ENCODE measurements at regions not wholly inside any gene's neighbourhood (a gene's known extent, or its start where the extent isn't known, plus 50 kb on each side); places are given as distances from the start of the nearest gene placed in this dataset.

GRCh38 chr2:429575-430254 lies 141.8 kb upstream of the ALKAL2 start:
- Histone ChIP-seq H3K27me3 (ENCODE audit: insufficient read depth) (no peaks in the 10 kb centered on the region), H3K4me2 (no peak overlapping the region), H3K27ac (ENCODE audit: low read depth in 2 of 2, low read length in 1 of 2) (no peak overlapping the region), H3K36me3 (replicated peaks in 1 of 2; ENCODE audit: control insufficient read depth in 1 of 2, insufficient read depth in 2 of 2, low read length in 1 of 2) (no peaks in the 10 kb centered on the region), H4K20me1 (ENCODE audit: insufficient read depth) (no peaks in the 10 kb centered on the region), H3K4me3 (ENCODE audit: low read depth in 2 of 2, low read length in 1 of 2) (no peak overlapping the region), H3K9me3 (peaks cover 4% of the 10 kb centered on the region; the same call in 1 of the 2 replicates), H3K4me1 (ENCODE audit: control insufficient read depth in 1 of 2, insufficient read depth in 2 of 2, low read depth in 1 of 2, low read length in 1 of 2) (no peaks in the 10 kb centered on the region), H3F3A (replicated peaks; ENCODE audit: insufficient read depth) (no peaks in the 10 kb centered on the region), H2AFZ (ENCODE audit: low read depth) (no peak overlapping the region), H3K9ac (no peak overlapping the region), H3K79me2 (ENCODE audit: insufficient read depth) (no peaks in the 10 kb centered on the region), H3K9me2 (no peaks in the 10 kb centered on the region)
- DNase-seq = no peak
- 60% methylated on average over 19 of the region's 19 CpGs for WGBS (ENCODE audit: low lambda C conversion rate)
- ChIA-PET CTCF (no interaction called here), POLR2A (no interaction called here)
- TF ChIP-seq NFIC (IDR thresholded peaks at IDR 0.05; ENCODE audit: borderline replicate concordance) (no peak), TCF12 (IDR thresholded peaks at IDR 0.05) (no peak), JUND (IDR thresholded peaks at IDR 0.05) (no peak), EP300 (IDR thresholded peaks at IDR 0.05; ENCODE audit: borderline replicate concordance in 1 of 2, low read depth in 1 of 2, low read length in 1 of 2) (no peak), FOXM1 (IDR thresholded peaks at IDR 0.05; ENCODE audit: low read depth) (no peak), NRF1 (IDR thresholded peaks at IDR 0.05; ENCODE audit: low read depth, low read length) (no peak), POLR2AphosphoS5 (IDR thresholded peaks at IDR 0.05; ENCODE audit: low read depth, low read length) (no peak), YY1 (IDR thresholded peaks at IDR 0.05; ENCODE audit: low read depth) (no peak), USF2 (IDR thresholded peaks at IDR 0.05; ENCODE audit: borderline replicate concordance, low read depth, low read length) (no peak), RXRA (IDR thresholded peaks at IDR 0.05; ENCODE audit: borderline replicate concordance, low read depth) (no peak), SIN3A (IDR thresholded peaks at IDR 0.05; ENCODE audit: borderline replicate concordance, low read depth, low read length) (no peak), CHD2 (IDR thresholded peaks at IDR 0.05; ENCODE audit: low read length, partially characterized antibody) (no peak)
- TF ChIP-seq, protein P1, sequence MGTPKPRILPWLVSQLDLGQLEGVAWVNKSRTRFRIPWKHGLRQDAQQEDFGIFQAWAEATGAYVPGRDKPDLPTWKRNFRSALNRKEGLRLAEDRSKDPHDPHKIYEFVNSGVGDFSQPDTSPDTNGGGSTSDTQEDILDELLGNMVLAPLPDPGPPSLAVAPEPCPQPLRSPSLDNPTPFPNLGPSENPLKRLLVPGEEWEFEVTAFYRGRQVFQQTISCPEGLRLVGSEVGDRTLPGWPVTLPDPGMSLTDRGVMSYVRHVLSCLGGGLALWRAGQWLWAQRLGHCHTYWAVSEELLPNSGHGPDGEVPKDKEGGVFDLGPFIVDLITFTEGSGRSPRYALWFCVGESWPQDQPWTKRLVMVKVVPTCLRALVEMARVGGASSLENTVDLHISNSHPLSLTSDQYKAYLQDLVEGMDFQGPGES (IDR thresholded peaks at IDR 0.05; ENCODE audit: low read depth, low read length) = no peak
- TF ChIP-seq, protein P2, sequence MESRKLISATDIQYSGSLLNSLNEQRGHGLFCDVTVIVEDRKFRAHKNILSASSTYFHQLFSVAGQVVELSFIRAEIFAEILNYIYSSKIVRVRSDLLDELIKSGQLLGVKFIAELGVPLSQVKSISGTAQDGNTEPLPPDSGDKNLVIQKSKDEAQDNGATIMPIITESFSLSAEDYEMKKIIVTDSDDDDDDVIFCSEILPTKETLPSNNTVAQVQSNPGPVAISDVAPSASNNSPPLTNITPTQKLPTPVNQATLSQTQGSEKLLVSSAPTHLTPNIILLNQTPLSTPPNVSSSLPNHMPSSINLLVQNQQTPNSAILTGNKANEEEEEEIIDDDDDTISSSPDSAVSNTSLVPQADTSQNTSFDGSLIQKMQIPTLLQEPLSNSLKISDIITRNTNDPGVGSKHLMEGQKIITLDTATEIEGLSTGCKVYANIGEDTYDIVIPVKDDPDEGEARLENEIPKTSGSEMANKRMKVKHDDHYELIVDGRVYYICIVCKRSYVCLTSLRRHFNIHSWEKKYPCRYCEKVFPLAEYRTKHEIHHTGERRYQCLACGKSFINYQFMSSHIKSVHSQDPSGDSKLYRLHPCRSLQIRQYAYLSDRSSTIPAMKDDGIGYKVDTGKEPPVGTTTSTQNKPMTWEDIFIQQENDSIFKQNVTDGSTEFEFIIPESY (IDR thresholded peaks at IDR 0.05; ENCODE audit: borderline replicate concordance, low read depth) = no peak

DNA sequence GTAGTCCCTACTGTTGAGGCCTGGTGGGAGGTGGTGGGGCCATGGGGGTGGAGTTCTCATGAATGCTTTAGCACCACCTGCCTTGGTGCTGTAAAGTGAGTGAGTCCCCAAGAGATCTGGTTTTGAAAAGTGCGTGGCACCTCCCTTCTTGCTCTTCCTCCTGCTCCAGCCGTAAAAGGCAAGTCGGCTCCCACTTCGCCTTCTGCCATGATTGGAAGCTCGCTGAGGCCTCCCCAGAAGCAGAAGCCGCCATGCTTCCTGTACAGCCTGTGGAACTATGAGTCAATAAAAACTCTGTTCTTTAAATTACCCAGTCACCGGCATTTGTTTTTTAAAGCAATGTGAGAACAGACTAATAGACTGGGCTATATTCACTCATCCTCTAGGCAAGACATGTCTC lies 141.3 kb upstream of the ALKAL2 start:
- no peak overlapping the region for H3K4me3 ChIP-seq (ENCODE audit: low read depth in 2 of 2, low read length in 1 of 2)
- H3K79me2 ChIP-seq (ENCODE audit: insufficient read depth) = no peaks in the 10 kb centered on the region
- CTCF ChIA-PET = no interaction called here
- H3K9me3 ChIP-seq = peaks cover 4% of the 10 kb centered on the region; the same call in 1 of the 2 replicates
- H2AFZ ChIP-seq (ENCODE audit: low read depth) = no peak overlapping the region
- H3K4me2 ChIP-seq = no peak overlapping the region
- no peaks in the 10 kb centered on the region for H3K36me3 ChIP-seq (replicated peaks in 1 of 2; ENCODE audit: control insufficient read depth in 1 of 2, insufficient read depth in 2 of 2, low read length in 1 of 2)
- H3K27me3 ChIP-seq (ENCODE audit: insufficient read depth) = no peaks in the 10 kb centered on the region
- H3K27ac ChIP-seq (ENCODE audit: low read depth in 2 of 2, low read length in 1 of 2) = no peak overlapping the region
- no peaks in the 10 kb centered on the region for H3K4me1 ChIP-seq (ENCODE audit: control insufficient read depth in 1 of 2, insufficient read depth in 2 of 2, low read depth in 1 of 2, low read length in 1 of 2)
- 50% methylated on average over 7 of the region's 7 CpGs for WGBS (ENCODE audit: low lambda C conversion rate)
- no peaks in the 10 kb centered on the region for H4K20me1 ChIP-seq (ENCODE audit: insufficient read depth)
- DNase-seq = no peak
- no peak overlapping the region for H3K9ac ChIP-seq
- POLR2A ChIA-PET = no interaction called here
- no peaks in the 10 kb centered on the region for H3K9me2 ChIP-seq
- H3F3A ChIP-seq (replicated peaks; ENCODE audit: insufficient read depth) = no peaks in the 10 kb centered on the region
- TF ChIP-seq YY1 (IDR thresholded peaks at IDR 0.05; ENCODE audit: low read depth) = no peak
- no peak for TF ChIP-seq TAF1 (IDR thresholded peaks at IDR 0.05; ENCODE audit: borderline replicate concordance, low read depth, low read length)
- TF ChIP-seq RCOR1 (IDR thresholded peaks at IDR 0.05; ENCODE audit: low read length) = no peak
- no peak for TF ChIP-seq FOSL2 (IDR thresholded peaks at IDR 0.05; ENCODE audit: borderline replicate concordance, low read depth)
- TF ChIP-seq, protein P3, sequence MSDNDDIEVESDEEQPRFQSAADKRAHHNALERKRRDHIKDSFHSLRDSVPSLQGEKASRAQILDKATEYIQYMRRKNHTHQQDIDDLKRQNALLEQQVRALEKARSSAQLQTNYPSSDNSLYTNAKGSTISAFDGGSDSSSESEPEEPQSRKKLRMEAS (IDR thresholded peaks at IDR 0.05; ENCODE audit: low read depth) = no peak
- TF ChIP-seq USF1 (IDR thresholded peaks at IDR 0.05; ENCODE audit: borderline replicate concordance, low read depth) = no peak
- TF ChIP-seq, protein P1 (IDR thresholded peaks at IDR 0.05; ENCODE audit: low read depth, low read length) = no peak
- TF ChIP-seq RFX5 (IDR thresholded peaks at IDR 0.05; ENCODE audit: low read length) = no peak
- TF ChIP-seq PBX3 (IDR thresholded peaks at IDR 0.05) = no peak
- TF ChIP-seq GATA2 (CRISPR knock-in tag; IDR thresholded peaks at IDR 0.05) = no peak
